RPMI7951 (cell line): ENCODE measurements at regions not wholly inside any gene's neighbourhood (a gene's known extent, or its start where the extent isn't known, plus 50 kb on each side); places are given as distances from the start of the nearest gene placed in this dataset.
"Not testable (repeated sequence)": the region's sequence is repeated elsewhere in the genome, so short reads cannot be mapped to it uniquely, and the experiment has no call there.

Experiments used
- DNase-seq: peaks from one replicate; pipeline ENCODE4 v3.0.0-alpha.2; 2012; ENCODE audit warnings: low read depth

- DNase-seq = peak; percentile 61
Observed at GRCh38 chr12:77218278-77218677, 152.9 kb upstream of the E2F7 start.

- not testable (repeated sequence) for DNase-seq
Observed at GRCh38 chr12:77216136-77216535, 150.8 kb upstream of the E2F7 start.

GRCh38 chr12:77214136-77214535 lies 148.8 kb upstream of the E2F7 start:
- DNase-seq = no peak

GRCh38 chr12:77213319-77213718 lies 147.9 kb upstream of the E2F7 start:
- DNase-seq = peak; percentile 4

- DNase-seq = no peak
Observed at GRCh38 chr12:77210724-77211123, 145.4 kb upstream of the E2F7 start.

- peak; percentile 13 for DNase-seq
Observed at GRCh38 chr12:77204083-77204482, 138.7 kb upstream of the E2F7 start.

- no peak for DNase-seq
Observed at GRCh38 chr12:77202457-77203060, 137.2 kb upstream of the E2F7 start.

- peak; percentile 55 for DNase-seq
Observed at GRCh38 chr12:77189901-77190416, 124.6 kb upstream of the E2F7 start.

GRCh38 chr12:77189458-77189857 lies 124.1 kb upstream of the E2F7 start:
- peak; percentile 70 for DNase-seq

- DNase-seq = no peak
Observed at GRCh38 chr12:77179515-77179914, 114.1 kb upstream of the E2F7 start.

GRCh38 chr12:77167801-77168200 lies 102.4 kb upstream of the E2F7 start:
- no peak for DNase-seq

GRCh38 chr12:77166696-77167095 lies 101.3 kb upstream of the E2F7 start:
- peak; percentile 4 for DNase-seq

GRCh38 chr12:77163074-77164038 lies 98.0 kb upstream of the E2F7 start:
- DNase-seq = no peak

GRCh38 chr12:77161944-77162343 lies 96.6 kb upstream of the E2F7 start:
- no peak for DNase-seq

GRCh38 chr12:77160931-77161330 lies 95.6 kb upstream of the E2F7 start:
- no peak for DNase-seq

GRCh38 chr12:77153706-77154105 lies 88.3 kb upstream of the E2F7 start:
- no peak for DNase-seq

- peak; percentile 37 for DNase-seq
Observed at GRCh38 chr12:77152623-77153193, 87.3 kb upstream of the E2F7 start.

- no peak for DNase-seq
Observed at GRCh38 chr12:77151030-77151429, 85.7 kb upstream of the E2F7 start.

- DNase-seq = peak; percentile 59
Observed at GRCh38 chr12:77133566-77133965, 68.2 kb upstream of the E2F7 start.

GRCh38 chr12:77131977-77132490 lies 66.7 kb upstream of the E2F7 start:
- no peak for DNase-seq

- no peak for DNase-seq
Observed at GRCh38 chr12:77130193-77130592, 64.8 kb upstream of the E2F7 start.

- DNase-seq = peak; percentile 60
Observed at GRCh38 chr12:77124767-77125166, 59.4 kb upstream of the E2F7 start.
